GM12864 (cell line): ENCODE measurements at regions not wholly inside any gene's neighbourhood (a gene's known extent, or its start where the extent isn't known, plus 50 kb on each side); places are given as distances from the start of the nearest gene placed in this dataset.

Experiments
- DNase-seq: peaks from one replicate; pipeline ENCODE4 v3.0.0-alpha.2; 2011; ENCODE audit warnings: low read depth
- H3K4me3 ChIP-seq: 2 replicates; pipeline ENCODE4 v1.5.1; 2011; ENCODE audit warnings: mild to moderate bottlenecking, low read depth, low read length, control low read depth
- CTCF ChIP-seq: IDR thresholded peaks from 2 replicates; pipeline ENCODE4 v1.5.1; 2011; ENCODE audit warnings: low read depth, mild to moderate bottlenecking, moderate library complexity, low read length, control low read depth, inconsistent platforms; ENCODE audit errors: missing control alignments

GRCh38 chr6:2542101-2542857 lies 208.4 kb downstream of the MYLK4 start:
- no peak for TF ChIP-seq CTCF
- H3K4me3 ChIP-seq, result no peak overlapping the region
- no peak for DNase-seq

GRCh38 chr6:2536451-2536850 lies 214.3 kb downstream of the MYLK4 start:
- no peak overlapping the region for H3K4me3 ChIP-seq
- DNase-seq, result no peak
- TF ChIP-seq CTCF, result no peak

GRCh38 chr6:2535506-2535905 lies 215.2 kb downstream of the MYLK4 start:
- H3K4me3 ChIP-seq, result no peak overlapping the region
- TF ChIP-seq CTCF, result no peak

GRCh38 chr6:2534406-2535042 lies 216.2 kb downstream of the MYLK4 start:
- DNase-seq, result no peak
- TF ChIP-seq CTCF, result no peak
- no peak overlapping the region for H3K4me3 ChIP-seq

More at GRCh38 chr6:2535506-2535905, 215.2 kb downstream of the MYLK4 start:
- no peak for DNase-seq

- DNase-seq, result no peak
- no peak for TF ChIP-seq CTCF
- H3K4me3 ChIP-seq, result no peak overlapping the region
Observed at GRCh38 chr6:2531426-2532215, 219.1 kb downstream of the MYLK4 start.

- no peak overlapping the region for H3K4me3 ChIP-seq
- DNase-seq, result no peak
- no peak for TF ChIP-seq CTCF
Observed at GRCh38 chr6:2529211-2529719, 221.5 kb downstream of the MYLK4 start.
